ENCODE measurements at regions not wholly inside any gene's neighbourhood (a gene's known extent, or its start where the extent isn't known, plus 50 kb on each side); places are given as distances from the start of the nearest gene placed in this dataset.
"Not testable (repeated sequence)": the region's sequence is repeated elsewhere in the genome, so short reads cannot be mapped to it uniquely, and the experiment has no call there.

GRCh38 chr13:30058429-30058828 lies 208.0 kb upstream of the UBL3 start:
- no peak for DNase-seq

- not testable (repeated sequence) for DNase-seq
These were observed 204.1 kb upstream of the UBL3 start for GRCh38 chr13:30054546-30054945.

- DNase-seq, result no peak
These were observed 203.5 kb upstream of the UBL3 start for GRCh38 chr13:30053939-30054338.

- no peak for DNase-seq
These were observed 201.7 kb upstream of the UBL3 start for GRCh38 chr13:30052120-30052519.

GRCh38 chr13:30051531-30052060 lies 201.2 kb upstream of the UBL3 start:
- DNase-seq, result no peak

GRCh38 chr13:30049692-30050091 lies 199.3 kb upstream of the UBL3 start:
- DNase-seq, result no peak

GRCh38 chr13:30047154-30047874 lies 196.9 kb upstream of the UBL3 start:
- DNase-seq, result no peak

GRCh38 chr13:30045916-30046704 lies 195.7 kb upstream of the UBL3 start:
- no peak for DNase-seq

- DNase-seq, result no peak
These were observed 194.5 kb upstream of the UBL3 start for GRCh38 chr13:30044932-30045331.

GRCh38 chr13:30043631-30043925 lies 193.2 kb upstream of the UBL3 start:
- DNase-seq, result no peak

GRCh38 chr13:30042891-30043630 lies 192.6 kb upstream of the UBL3 start:
- no peak for DNase-seq

GRCh38 chr13:30042272-30042671 lies 191.9 kb upstream of the UBL3 start:
- DNase-seq, result no peak

GRCh38 chr13:30039511-30039911 lies 189.1 kb upstream of the UBL3 start:
- DNase-seq, result no peak

- DNase-seq, result no peak
These were observed 188.5 kb upstream of the UBL3 start for GRCh38 chr13:30038884-30039283.

- no peak for DNase-seq
These were observed 187.3 kb upstream of the UBL3 start for GRCh38 chr13:30037766-30038165.

- DNase-seq, result no peak
These were observed 186.9 kb upstream of the UBL3 start for GRCh38 chr13:30037306-30037705.

GRCh38 chr13:30034458-30034795 lies 184.0 kb upstream of the UBL3 start:
- no peak for DNase-seq

GRCh38 chr13:30033681-30034457 lies 183.5 kb upstream of the UBL3 start:
- no peak for DNase-seq

- no peak for DNase-seq
These were observed 181.8 kb upstream of the UBL3 start for GRCh38 chr13:30032263-30032662.

- no peak for DNase-seq
These were observed 181.1 kb upstream of the UBL3 start for GRCh38 chr13:30031488-30031887.

GRCh38 chr13:30030141-30030750 lies 179.8 kb upstream of the UBL3 start:
- DNase-seq, result no peak

Data from right forelimb (tissue), 1 donor.